H1 (cell line): ENCODE measurements at regions not wholly inside any gene's neighbourhood (a gene's known extent, or its start where the extent isn't known, plus 50 kb on each side); places are given as distances from the start of the nearest gene placed in this dataset.

ENCODE experiments used
- CTCF ChIA-PET: fragments of 300-600 bp; sonication (Branson Sonifier 250); formaldehyde crosslinking; loops from one replicate; lab custom pipeline; 2021; ENCODE audit not compliant: partially characterized antibody; lab: Charles Lee
- POLR2A ChIA-PET: fragments of 300-600 bp; sonication (Branson Sonifier 250); formaldehyde crosslinking; loops from one replicate; lab custom pipeline; 2021; ENCODE audit warnings: inconsistent platforms; ENCODE audit not compliant: partially characterized antibody; lab: Charles Lee
- DNase-seq, 2 experiments: peaks; one replicate each; pipeline versions ENCODE4 v3.0.0 to v3.0.0-alpha.2; 2010 to 2022; ENCODE audit warnings: low spot score in 2 of 2, low read depth in 1 of 2, mixed read lengths in 1 of 2
- FAIRE-seq: peaks from 2 replicates; lab custom pipeline; 2011; peaks lifted over from hg19 to GRCh38; lab: Jason Lieb, UNC
- H2AFZ ChIP-seq: 2 replicates; pipeline ENCODE4 v1.8.1; 2012; ENCODE audit warnings: low read length, inconsistent platforms
- H2AK5ac ChIP-seq: 2 replicates; pipeline ENCODE4 v1.6.1; 2013; ENCODE audit warnings: low read depth, low read length
- H2BK120ac ChIP-seq: replicated peaks from 2 replicates; pipeline ENCODE3; 2013; ENCODE audit warnings: low read depth, low read length, inconsistent platforms
- H2BK12ac ChIP-seq: 2 replicates; pipeline ENCODE4 v1.6.1; 2013; ENCODE audit warnings: low read depth, low read length
- H2BK15ac ChIP-seq: 2 replicates; pipeline ENCODE4 v1.6.1; 2013; ENCODE audit warnings: low read length
- H2BK20ac ChIP-seq: 2 replicates; pipeline ENCODE4 v1.6.1; 2013; ENCODE audit warnings: low read length
- H2BK5ac ChIP-seq: 2 replicates; pipeline ENCODE4 v1.6.1; 2013; ENCODE audit warnings: low read depth, low read length
- H3K14ac ChIP-seq: 2 replicates; pipeline ENCODE4 v1.6.1; 2013; ENCODE audit warnings: inconsistent platforms; ENCODE audit not compliant: insufficient read length
- H3K18ac ChIP-seq: 2 replicates; pipeline ENCODE4 v1.6.1; 2013; ENCODE audit warnings: low read length; ENCODE audit errors: extremely low read depth
- H3K23ac ChIP-seq: 2 replicates; pipeline ENCODE4 v1.6.1; 2013; ENCODE audit warnings: inconsistent platforms; ENCODE audit not compliant: insufficient read length
- H3K23me2 ChIP-seq: 2 replicates; pipeline ENCODE4 v1.6.1; 2013; ENCODE audit warnings: low read depth, low read length
- H3K27ac ChIP-seq: 2 replicates; pipeline ENCODE4 v1.6.1; 2011; ENCODE audit warnings: low read depth, low read length, inconsistent platforms
- H3K27me3 ChIP-seq, 4 experiments: replicated peaks in 1 of 4; 1 replicate in 1 of 4; 2 replicates in 3 of 4; pipeline versions ENCODE4 v1.6.1 to v1.8.1; 2011 to 2013; ENCODE audit warnings: low read length in 3 of 4, mild to moderate bottlenecking in 3 of 4, inconsistent platforms in 2 of 4, mixed read lengths in 2 of 4, moderate library complexity in 1 of 4; ENCODE audit not compliant: control insufficient read depth in 3 of 4, insufficient read depth in 3 of 4; ENCODE audit errors: extremely low read depth in 1 of 4
- H3K36me3 ChIP-seq, 4 experiments: 2 replicates each; pipeline versions ENCODE4 v1.6.1 to v1.8.1; 2011 to 2013; ENCODE audit warnings: mild to moderate bottlenecking in 4 of 4, low read length in 3 of 4, moderate library complexity in 2 of 4, control low read depth in 1 of 4, inconsistent platforms in 1 of 4; ENCODE audit not compliant: insufficient read depth in 4 of 4, control insufficient read depth in 2 of 4
- H3K4ac ChIP-seq: replicated peaks from 2 replicates; pipeline ENCODE3; 2013; ENCODE audit warnings: low read length, low read depth, mixed read lengths, inconsistent platforms; ENCODE audit not compliant: insufficient read length
- H3K4me1 ChIP-seq, 4 experiments: replicated peaks in 1 of 4; 1 replicate in 1 of 4; 2 replicates in 3 of 4; pipeline versions ENCODE4 v1.6.1 to v1.8.1; 2011 to 2013; ENCODE audit warnings: low read length in 3 of 4, inconsistent platforms in 2 of 4, mixed read lengths in 1 of 4; ENCODE audit not compliant: insufficient read depth in 4 of 4, control insufficient read depth in 3 of 4
- H3K4me2 ChIP-seq, 2 experiments: 2 replicates each; pipeline versions ENCODE4 v1.6.1 to v1.8.1; 2011 to 2013; ENCODE audit warnings: low read depth in 2 of 2, low read length in 2 of 2, control low read depth in 1 of 2, inconsistent platforms in 1 of 2, mild to moderate bottlenecking in 1 of 2; ENCODE audit not compliant: insufficient read depth in 1 of 2
- H3K4me3 ChIP-seq, 4 experiments: fragments of 200-600, 300-600 bp in 1 of 4; sonication (generic), shearing (Covaris generic), sonication (Bioruptor Twin) in 1 of 4; 2 replicates each; pipeline versions ENCODE4 v1.5.1 to v1.8.1; 2011 to 2016; ENCODE audit warnings: low read length in 4 of 4, low read depth in 3 of 4, control low read depth in 2 of 4, inconsistent platforms in 2 of 4, mild to moderate bottlenecking in 2 of 4, mixed read lengths in 1 of 4, moderate library complexity in 1 of 4; ENCODE audit not compliant: insufficient read depth in 2 of 4; ENCODE audit errors: extremely low read depth in 1 of 4
- H3K56ac ChIP-seq: replicated peaks from 2 replicates; pipeline ENCODE3; 2013; ENCODE audit warnings: low read depth, mild to moderate bottlenecking, mixed read lengths, low read length, inconsistent platforms; ENCODE audit not compliant: insufficient read length
- H3K79me1 ChIP-seq: 2 replicates; pipeline ENCODE4 v1.6.1; 2013; ENCODE audit warnings: low read depth, low read length, control low read depth
- H3K79me2 ChIP-seq, 2 experiments: 2 replicates each; pipeline versions ENCODE4 v1.6.1 to v1.8.1; 2012 to 2013; ENCODE audit warnings: low read length in 2 of 2, mild to moderate bottlenecking in 2 of 2, inconsistent platforms in 1 of 2; ENCODE audit not compliant: insufficient read depth in 2 of 2, control insufficient read depth in 1 of 2
- H3K9ac ChIP-seq, 4 experiments: replicated peaks in 1 of 4; 1 replicate in 1 of 4; 2 replicates in 3 of 4; pipeline versions ENCODE4 v1.6.1 to v1.8.1; 2011 to 2013; ENCODE audit warnings: low read depth in 3 of 4, low read length in 3 of 4, control low read depth in 2 of 4, mild to moderate bottlenecking in 2 of 4, moderate library complexity in 2 of 4, inconsistent platforms in 1 of 4; ENCODE audit errors: extremely low read depth in 1 of 4
- H3K9me3 ChIP-seq, 2 experiments: 2 replicates each; pipeline versions ENCODE4 v1.6.1 to v1.8.1; 2012 to 2013; ENCODE audit warnings: mild to moderate bottlenecking in 2 of 2, moderate library complexity in 2 of 2, control low read depth in 1 of 2, inconsistent platforms in 1 of 2, low read depth in 1 of 2, low read length in 1 of 2, mixed read lengths in 1 of 2; ENCODE audit not compliant: insufficient read depth in 2 of 2
- H4K20me1 ChIP-seq, 2 experiments: replicated peaks in 1 of 2; 2 replicates each; pipeline versions ENCODE3 to v1.8.1; 2011 to 2013; ENCODE audit warnings: inconsistent platforms in 2 of 2, low read length in 2 of 2, mild to moderate bottlenecking in 1 of 2; ENCODE audit not compliant: insufficient read depth in 2 of 2, control insufficient read depth in 1 of 2
- H4K5ac ChIP-seq: 2 replicates; pipeline ENCODE4 v1.6.1; 2013; ENCODE audit warnings: low read length, low read depth, mixed read lengths, inconsistent platforms; ENCODE audit not compliant: insufficient read length
- H4K8ac ChIP-seq: 2 replicates; pipeline ENCODE4 v1.8.0; 2013; ENCODE audit warnings: mild to moderate bottlenecking, moderate library complexity, low read length, inconsistent platforms; ENCODE audit not compliant: insufficient read depth; ENCODE audit errors: extremely low read depth
- H4K91ac ChIP-seq: replicated peaks from 2 replicates; pipeline ENCODE3; 2013; ENCODE audit warnings: low read length, mixed read lengths, inconsistent platforms; ENCODE audit not compliant: insufficient read length
- ASH2L ChIP-seq: fragments of 200-600, 300-600 bp; sonication (generic); IDR thresholded peaks from one replicate; pipeline ENCODE4 v1.7.1; 2017; ENCODE audit warnings: low read length
- BACH1 ChIP-seq: IDR thresholded peaks from 2 replicates; pipeline ENCODE4 v1.6.1; 2012; ENCODE audit warnings: low read length, improper control_type of control experiment
- BCL11A ChIP-seq, 2 experiments: IDR thresholded peaks; one replicate each; pipeline ENCODE4 v1.6.1; 2011; ENCODE audit warnings: low read depth in 2 of 2, low read length in 2 of 2, mild to moderate bottlenecking in 2 of 2
- CHD1 ChIP-seq: IDR thresholded peaks from 2 replicates; pipeline ENCODE4 v1.6.1; 2012; ENCODE audit warnings: low read depth, low read length, improper control_type of control experiment
- CREB1 ChIP-seq: IDR thresholded peaks from 2 replicates; pipeline ENCODE4 v1.6.1; 2012; ENCODE audit warnings: inconsistent platforms
- EGR1 ChIP-seq: IDR thresholded peaks from 2 replicates; pipeline ENCODE4 v1.6.1; 2011; ENCODE audit warnings: low read depth, low read length, borderline replicate concordance
- HDAC2 ChIP-seq, 2 experiments: fragments of 300-600 bp in 1 of 2; sonication (generic) in 1 of 2; IDR thresholded peaks; 2 replicates each; pipeline ENCODE4 v1.6.1; 2011 to 2012; ENCODE audit warnings: low read depth in 2 of 2, low read length in 2 of 2, mild to moderate bottlenecking in 2 of 2, moderate library complexity in 2 of 2, borderline replicate concordance in 1 of 2, inconsistent platforms in 1 of 2
- KDM1A ChIP-seq: fragments of 200-600, 300-600 bp; sonication (generic); IDR thresholded peaks from 2 replicates; pipeline ENCODE4 v1.7.1; 2016; ENCODE audit warnings: mild to moderate bottlenecking, low read length, borderline replicate concordance
- KDM5A ChIP-seq: fragments of 200-600 bp; IDR thresholded peaks from 2 replicates; pipeline ENCODE4 v1.7.1; 2012; ENCODE audit warnings: mild to moderate bottlenecking, low read length, inconsistent platforms, mixed read lengths
- NRF1 ChIP-seq: IDR thresholded peaks from 2 replicates; pipeline ENCODE4 v1.6.1; 2011; ENCODE audit warnings: mild to moderate bottlenecking, low read depth, low read length, improper control_type of control experiment
- POLR2A ChIP-seq, 2 experiments: IDR thresholded peaks; 1 replicate in 1 of 2; 2 replicates in 1 of 2; pipeline ENCODE4 v1.6.1; 2011; ENCODE audit warnings: low read depth in 2 of 2, low read length in 2 of 2, mild to moderate bottlenecking in 2 of 2; ENCODE audit errors: control extremely low read depth in 1 of 2
- TBP ChIP-seq: IDR thresholded peaks from 2 replicates; pipeline ENCODE4 v1.6.1; 2011; ENCODE audit warnings: low read depth, low read length, improper control_type of control experiment
- TEAD4 ChIP-seq: IDR thresholded peaks from 2 replicates; pipeline ENCODE4 v1.6.1; 2012; ENCODE audit warnings: low read depth, low read length, inconsistent platforms, mixed read lengths
- WGBS, 2 experiments: shearing (Covaris generic) in 1 of 2; methylation state at CpG; one replicate each; pipeline versions ENCODE4 v1.1.6 to v1.1.7; 2013 to 2015; ENCODE audit warnings: low lambda C conversion rate in 2 of 2, mixed read lengths in 2 of 2, inconsistent platforms in 1 of 2, low coverage in 1 of 2, missing lambda C conversion rate in 1 of 2; ENCODE audit not compliant: insufficient replicate concordance in 2 of 2, insufficient coverage in 1 of 2, insufficient read length in 1 of 2; ENCODE audit errors: extremely low coverage in 1 of 2, missing lambda C conversion rate in 1 of 2; 5-methylcytosine and 5-hydroxymethylcytosine counted together
- TF ChIP-seq, protein P1 (sequence below): IDR thresholded peaks from 2 replicates; pipeline ENCODE4 v1.6.1; 2011; ENCODE audit warnings: low read length, improper control_type of control experiment

DNA sequence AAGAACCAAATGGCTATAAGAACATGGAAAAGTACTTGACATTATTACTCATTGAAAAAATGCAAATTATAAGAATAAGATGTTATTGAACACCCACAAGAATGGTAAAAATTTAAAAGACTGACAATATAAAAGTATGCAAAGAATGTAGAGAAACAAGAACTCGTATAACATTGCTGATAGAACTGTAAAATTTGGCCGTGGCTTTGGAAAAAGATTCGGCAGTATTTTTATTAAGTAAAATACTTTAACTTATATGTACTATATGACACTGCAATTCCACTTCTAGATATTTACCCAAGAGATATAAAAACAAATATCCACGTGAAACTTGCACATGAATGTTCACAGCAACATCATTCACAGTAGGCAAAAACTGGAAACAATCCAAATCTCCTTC is 239.2 kb downstream of the TPBG start:
- no peak overlapping the region for H3K4ac ChIP-seq
- no peaks in the 10 kb centered on the region for H3K27me3 ChIP-seq
- no peak overlapping the region for H2BK12ac ChIP-seq
- no peaks in the 10 kb centered on the region for H3K36me3 ChIP-seq
- no peaks in the 10 kb centered on the region for H4K20me1 ChIP-seq
- H2AK5ac ChIP-seq = no peak overlapping the region
- DNase-seq = no peak
- no peaks in the 10 kb centered on the region; the same call in 1 of the 2 replicates for H3K23me2 ChIP-seq
- H4K91ac ChIP-seq = no peak overlapping the region
- H4K5ac ChIP-seq = no peak overlapping the region
- no peak overlapping the region for H3K4me3 ChIP-seq
- no peak overlapping the region for H3K9ac ChIP-seq
- 0 out of 4 replicates have a peak, but pooled peaks cover 0 to 3% of the 10 kb centered on the region in 2 experiments for H3K9me3 ChIP-seq
- POLR2A ChIA-PET = no interaction called here
- TF ChIP-seq KDM5A (no peak), CHD1 (no peak), TEAD4 (no peak), BCL11A (IDR thresholded peaks at IDR 0.05; ENCODE audit: low read depth in 2 of 2, low read length in 2 of 2) (no peak), HDAC2 (IDR thresholded peaks at IDR 0.05; ENCODE audit: borderline replicate concordance in 1 of 2, low read depth in 2 of 2, low read length in 2 of 2) (no peak), ASH2L (no peak), BACH1 (no peak), TBP (no peak), KDM1A (no peak), POLR2A (IDR thresholded peaks at IDR 0.05; ENCODE audit: control extremely low read depth in 1 of 2, low read depth in 2 of 2, low read length in 2 of 2) (no peak), EGR1 (no peak), NRF1 (no peak), CREB1 (no peak)
- TF ChIP-seq, protein P1, sequence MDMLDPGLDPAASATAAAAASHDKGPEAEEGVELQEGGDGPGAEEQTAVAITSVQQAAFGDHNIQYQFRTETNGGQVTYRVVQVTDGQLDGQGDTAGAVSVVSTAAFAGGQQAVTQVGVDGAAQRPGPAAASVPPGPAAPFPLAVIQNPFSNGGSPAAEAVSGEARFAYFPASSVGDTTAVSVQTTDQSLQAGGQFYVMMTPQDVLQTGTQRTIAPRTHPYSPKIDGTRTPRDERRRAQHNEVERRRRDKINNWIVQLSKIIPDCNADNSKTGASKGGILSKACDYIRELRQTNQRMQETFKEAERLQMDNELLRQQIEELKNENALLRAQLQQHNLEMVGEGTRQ = no peak
- H3K4me2 ChIP-seq = no peak overlapping the region
- no peak overlapping the region for H3K18ac ChIP-seq
- no peak overlapping the region for H2BK15ac ChIP-seq
- CTCF ChIA-PET = no interaction called here
- no peak overlapping the region for H3K56ac ChIP-seq
- WGBS, 2 experiments = 90% methylated on average over 4 of the region's 4 CpGs; no CpG with 5 or more reads in 1 of the 2 experiments
- no peaks in the 10 kb centered on the region for H3K79me1 ChIP-seq
- H3K14ac ChIP-seq = no peak overlapping the region
- no peak for FAIRE-seq
- no peak overlapping the region for H2BK120ac ChIP-seq
- no peaks in the 10 kb centered on the region for H3K79me2 ChIP-seq
- H2AFZ ChIP-seq = no peak overlapping the region
- H2BK5ac ChIP-seq = no peak overlapping the region
- no peak overlapping the region for H3K27ac ChIP-seq
- no peak overlapping the region for H4K8ac ChIP-seq
- H2BK20ac ChIP-seq = no peak overlapping the region
- H3K23ac ChIP-seq = no peak overlapping the region
- H3K4me1 ChIP-seq = no peaks in the 10 kb centered on the region
